ENCODE measurements at regions not wholly inside any gene's neighbourhood (a gene's known extent, or its start where the extent isn't known, plus 50 kb on each side); places are given as distances from the start of the nearest gene placed in this dataset.

- no peak for DNase-seq (ENCODE audit: low read depth in 2 of 3, low spot score in 1 of 3)
Measured at GRCh38 chr13:106048386-106048785, 487.1 kb downstream of the EFNB2 start.

- DNase-seq (ENCODE audit: low read depth in 2 of 3, low spot score in 1 of 3), result no peak
Measured at GRCh38 chr13:106047859-106048258, 487.6 kb downstream of the EFNB2 start.

GRCh38 chr13:106042996-106043581 lies 492.4 kb downstream of the EFNB2 start:
- DNase-seq (ENCODE audit: low read depth in 2 of 3, low spot score in 1 of 3), result no peak

- no peak for DNase-seq (ENCODE audit: low read depth in 2 of 3, low spot score in 1 of 3)
Measured at GRCh38 chr13:106041445-106041844, 494.0 kb downstream of the EFNB2 start.

- no peak for DNase-seq (ENCODE audit: low read depth in 2 of 3, low spot score in 1 of 3)
Measured at GRCh38 chr13:106038752-106039151, 496.7 kb downstream of the EFNB2 start.

GRCh38 chr13:106036870-106037269 lies 498.6 kb downstream of the EFNB2 start:
- no peak for DNase-seq (ENCODE audit: low read depth in 2 of 3, low spot score in 1 of 3)

GRCh38 chr13:106034201-106034600 lies 501.3 kb downstream of the EFNB2 start:
- DNase-seq (ENCODE audit: low read depth in 2 of 3, low spot score in 1 of 3), result no peak

- no peak for DNase-seq (ENCODE audit: low read depth in 2 of 3, low spot score in 1 of 3)
Measured at GRCh38 chr13:106033659-106034058, 501.8 kb downstream of the EFNB2 start.

- no peak for DNase-seq (ENCODE audit: low read depth in 2 of 3, low spot score in 1 of 3)
Measured at GRCh38 chr13:106032441-106032840, 503.0 kb downstream of the EFNB2 start.

- no peak for DNase-seq (ENCODE audit: low read depth in 2 of 3, low spot score in 1 of 3)
Measured at GRCh38 chr13:106029676-106030290, 505.7 kb downstream of the EFNB2 start.

GRCh38 chr13:106028911-106029310 lies 506.6 kb downstream of the EFNB2 start:
- no peak for DNase-seq (ENCODE audit: low read depth in 2 of 3, low spot score in 1 of 3)

- DNase-seq (ENCODE audit: low read depth in 2 of 3, low spot score in 1 of 3), result no peak
Measured at GRCh38 chr13:106011600-106011999, 523.9 kb downstream of the EFNB2 start.

GRCh38 chr13:106010836-106011235 lies 524.6 kb downstream of the EFNB2 start:
- DNase-seq (ENCODE audit: low read depth in 2 of 3, low spot score in 1 of 3), result no peak

- no peak for DNase-seq (ENCODE audit: low read depth in 2 of 3, low spot score in 1 of 3)
Measured at GRCh38 chr13:106008540-106008939, 526.9 kb downstream of the EFNB2 start.

- no peak for DNase-seq (ENCODE audit: low read depth in 2 of 3, low spot score in 1 of 3)
Measured at GRCh38 chr13:106007156-106007555, 528.3 kb downstream of the EFNB2 start.

- DNase-seq (ENCODE audit: low read depth in 2 of 3, low spot score in 1 of 3), result no peak
Measured at GRCh38 chr13:106003651-106004050, 531.8 kb downstream of the EFNB2 start.

- no peak for DNase-seq (ENCODE audit: low read depth in 2 of 3, low spot score in 1 of 3)
Measured at GRCh38 chr13:106001443-106001842, 534.0 kb downstream of the EFNB2 start.

- no peak for DNase-seq (ENCODE audit: low read depth in 2 of 3, low spot score in 1 of 3)
Measured at GRCh38 chr13:105997581-105998550, 537.6 kb downstream of the EFNB2 start.

- no peak for DNase-seq (ENCODE audit: low read depth in 2 of 3, low spot score in 1 of 3)
Measured at GRCh38 chr13:105996391-105997025, 539.0 kb downstream of the EFNB2 start.

GRCh38 chr13:105994340-105994739 lies 541.1 kb downstream of the EFNB2 start:
- DNase-seq (ENCODE audit: low read depth in 2 of 3, low spot score in 1 of 3), result no peak

GRCh38 chr13:105991622-105992277 lies 543.7 kb downstream of the EFNB2 start:
- DNase-seq (ENCODE audit: low read depth in 2 of 3, low spot score in 1 of 3), result no peak
